CD4-positive, alpha-beta memory T cell (primary cell): ENCODE measurements at regions not wholly inside any gene's neighbourhood (a gene's known extent, or its start where the extent isn't known, plus 50 kb on each side); places are given as distances from the start of the nearest gene placed in this dataset.
A peak's percentile ranks its signal among the peaks of the same experiment; 100 is the strongest.

ENCODE experiments used
- CTCF ChIA-PET: fragments of 350-600 bp; sonication (Branson Sonifier 250); formaldehyde crosslinking; loops from one replicate; lab custom pipeline; 2021; ENCODE audit warnings: inconsistent platforms; ENCODE audit not compliant: partially characterized antibody; lab: Charles Lee
- POLR2A ChIA-PET: fragments of 350-600 bp; sonication (Branson Sonifier 250); formaldehyde crosslinking; loops from one replicate; lab custom pipeline; 2021; ENCODE audit not compliant: partially characterized antibody; lab: Charles Lee
- DNase-seq, 5 donors: peaks; one replicate each; pipeline versions ENCODE4 v3.0.0 to v3.0.0-alpha.2; 2020 to 2022; ENCODE audit warnings: mixed read lengths in 1 of 5
- H3K27ac ChIP-seq: one replicate; pipeline ENCODE4 v1.7.0; 2013; ENCODE audit warnings: low read depth, low read length
- H3K27me3 ChIP-seq: 2 replicates; pipeline ENCODE4 v1.7.0; 2013; ENCODE audit warnings: mild to moderate bottlenecking, low read length, moderate library complexity; ENCODE audit not compliant: insufficient read depth
- H3K36me3 ChIP-seq: 2 replicates; pipeline ENCODE4 v1.7.0; 2013; ENCODE audit warnings: mild to moderate bottlenecking, low read length, moderate library complexity; ENCODE audit not compliant: insufficient read depth
- H3K4me1 ChIP-seq: 2 replicates; pipeline ENCODE4 v1.7.0; 2013; ENCODE audit warnings: mild to moderate bottlenecking, low read length, moderate library complexity; ENCODE audit not compliant: insufficient read depth
- H3K4me3 ChIP-seq, 2 donors: one replicate each; pipeline ENCODE4 v1.7.0; 2013; ENCODE audit warnings: low read length in 2 of 2, mild to moderate bottlenecking in 1 of 2
- H3K9me3 ChIP-seq, 2 donors: one replicate each; pipeline ENCODE4 v1.7.0; 2013; ENCODE audit warnings: low read length in 2 of 2, control low read depth in 1 of 2; ENCODE audit not compliant: control insufficient read depth in 1 of 2
- H3K27ac Mint-ChIP-seq, 7 donors: one replicate each; pipeline ENCODE4 v1.8.0; 2020 to 2021; ENCODE audit warnings: mixed read lengths in 7 of 7, mild to moderate bottlenecking in 6 of 7, inconsistent platforms in 3 of 7, moderate library complexity in 3 of 7
- H3K27me3 Mint-ChIP-seq, 2 donors: one replicate each; pipeline ENCODE4 v1.8.0; 2020 to 2021; ENCODE audit warnings: mixed read lengths in 2 of 2
- H3K36me3 Mint-ChIP-seq, 2 donors: one replicate each; pipeline ENCODE4 v1.8.0; 2020 to 2021; ENCODE audit warnings: mixed read lengths in 2 of 2, inconsistent platforms in 1 of 2, mild to moderate bottlenecking in 1 of 2
- H3K4me1 Mint-ChIP-seq, 4 donors: one replicate each; pipeline ENCODE4 v1.8.0; 2020 to 2021; ENCODE audit warnings: mixed read lengths in 4 of 4, mild to moderate bottlenecking in 1 of 4
- H3K4me3 Mint-ChIP-seq, 8 donors: one replicate each; pipeline ENCODE4 v1.8.0; 2020 to 2021; ENCODE audit warnings: mixed read lengths in 8 of 8, mild to moderate bottlenecking in 7 of 8, moderate library complexity in 6 of 8, inconsistent platforms in 3 of 8
- H3K9me3 Mint-ChIP-seq, 8 donors: one replicate each; pipeline ENCODE4 v1.8.0; 2020 to 2021; ENCODE audit warnings: mixed read lengths in 8 of 8, mild to moderate bottlenecking in 5 of 8, inconsistent platforms in 3 of 8, moderate library complexity in 1 of 8
- intact Hi-C: fragments of 100-400 bp; cut with micrococcal nuclease; formaldehyde crosslinking; loops from one replicate; pipeline ENCODE4 v1.15.1; 2023

DNA sequence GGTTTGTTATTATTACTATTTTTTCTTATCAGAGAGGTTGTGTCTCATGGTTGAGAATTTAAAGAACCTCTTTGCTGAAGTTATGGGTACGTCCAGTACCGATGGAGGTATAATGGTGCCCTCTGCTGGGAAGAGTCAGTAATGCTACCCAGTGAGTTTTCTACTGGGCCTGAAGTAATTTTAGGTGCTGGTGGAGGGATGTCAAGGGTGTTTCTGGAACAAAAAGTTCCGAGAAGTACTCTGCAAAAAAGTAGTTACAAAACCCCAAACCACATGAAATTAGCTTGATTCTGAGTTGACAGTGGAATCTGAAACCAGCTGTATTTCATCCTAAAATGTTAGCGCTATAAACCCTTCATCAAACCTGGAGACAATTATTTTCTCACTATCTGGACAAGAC lies 102.5 kb upstream of the MID1 start:
- Mint-ChIP-seq H3K4me1 (no peaks in the 10 kb centered on the region), H3K36me3 (no peaks in the 10 kb centered on the region)

GRCh38 chrX:10725071-10725470 lies 104.7 kb upstream of the MID1 start:
- Mint-ChIP-seq H3K4me3 (no peak overlapping the region), H3K4me1 (no peaks in the 10 kb centered on the region), H3K36me3 (no peaks in the 10 kb centered on the region), H3K27me3 (no peaks in the 10 kb centered on the region), H3K9me3 (no peaks in the 10 kb centered on the region), H3K27ac (no peak overlapping the region)
- ChIA-PET CTCF (interaction anchor here (0.7 to 0.9 kb wide), 2 partner anchors 28 to 69 kb away, joined by 3 read pairs; no protein-coding TSS in a partner anchor), POLR2A (no interaction called here)
- Histone ChIP-seq H3K4me3 (no peak overlapping the region), H3K27ac (no peak overlapping the region), H3K27me3 (no peaks in the 10 kb centered on the region), H3K9me3 (no peaks in the 10 kb centered on the region), H3K4me1 (no peaks in the 10 kb centered on the region), H3K36me3 (no peaks in the 10 kb centered on the region)
- DNase-seq, result no peak
- intact Hi-C loops, result no loop called here

More for the DNA sequence above, 102.5 kb upstream of the MID1 start:
- Mint-ChIP-seq H3K9me3 (peaks cover 0 to 3% (median 0%) of the 10 kb centered on the region in 8 donors), H3K27ac (no peak overlapping the region), H3K4me3 (no peak overlapping the region), H3K27me3 (no peaks in the 10 kb centered on the region)
- ChIA-PET POLR2A (no interaction called here), CTCF (interaction anchor here (0.9 to 3.3 kb wide), 6 partner anchors 9 to 536 kb away, joined by 3 to 32 read pairs (median 4); no protein-coding TSS in a partner anchor)
- no peaks in the 10 kb centered on the region for H3K27me3 ChIP-seq
- no peak overlapping the region for H3K27ac ChIP-seq
- no peak overlapping the region for H3K4me3 ChIP-seq
- peak in 4 of 5 donors; percentile 6 to 23 (median 18) for DNase-seq
- intact Hi-C loops, result no loop called here
- no peaks in the 10 kb centered on the region for H3K4me1 ChIP-seq
- no peaks in the 10 kb centered on the region for H3K36me3 ChIP-seq
- no peaks in the 10 kb centered on the region for H3K9me3 ChIP-seq

- intact Hi-C loops, result no loop called here
- H3K4me3 Mint-ChIP-seq, result no peak overlapping the region
- no peaks in the 10 kb centered on the region for H3K4me1 Mint-ChIP-seq
- no peak overlapping the region for H3K27ac ChIP-seq
- H3K4me1 ChIP-seq, result no peaks in the 10 kb centered on the region
- no peaks in the 10 kb centered on the region for H3K9me3 Mint-ChIP-seq
- H3K9me3 ChIP-seq, result no peaks in the 10 kb centered on the region
- H3K27me3 Mint-ChIP-seq, result no peaks in the 10 kb centered on the region
- no peak overlapping the region for H3K27ac Mint-ChIP-seq
- ChIA-PET CTCF (interaction anchor here (1.6 kb wide), 1 partner anchor 537 kb away, joined by 5 read pairs; no protein-coding TSS in a partner anchor), POLR2A (no interaction called here)
- no peak overlapping the region for H3K4me3 ChIP-seq
- no peaks in the 10 kb centered on the region for H3K36me3 Mint-ChIP-seq
- no peaks in the 10 kb centered on the region for H3K27me3 ChIP-seq
- DNase-seq, result no peak
- no peaks in the 10 kb centered on the region for H3K36me3 ChIP-seq
These were observed 106.3 kb upstream of the MID1 start for GRCh38 chrX:10726647-10727046.

DNA sequence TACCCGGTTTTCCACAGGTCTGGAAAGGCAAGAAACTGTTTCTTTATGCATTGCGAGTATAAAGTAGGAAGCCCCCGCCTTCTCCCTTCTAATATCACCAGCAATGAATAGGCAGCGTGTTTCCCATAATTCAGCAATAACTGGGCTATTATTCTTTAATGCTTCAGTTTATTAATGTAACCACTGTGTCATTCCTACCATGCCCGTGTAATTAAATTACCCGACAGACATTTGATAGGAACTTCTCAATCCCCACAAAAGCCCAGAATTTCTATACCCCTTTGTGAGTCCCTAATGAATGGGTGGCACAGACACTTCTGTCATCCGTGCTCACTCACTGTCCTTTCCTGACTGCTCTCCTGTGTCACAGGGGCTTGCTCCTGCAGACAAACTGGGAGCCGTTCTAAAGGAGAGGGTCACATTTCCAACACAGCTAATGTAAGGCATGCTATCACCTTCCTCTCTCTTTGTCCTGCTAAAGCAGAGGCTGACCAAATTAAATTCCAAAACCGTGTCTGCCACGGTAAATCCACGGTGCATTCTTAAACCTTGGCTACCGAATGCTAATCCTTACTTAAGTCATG lies 108.5 kb upstream of the MID1 start:
- CTCF ChIA-PET, result no interaction called here
- Histone ChIP-seq H3K4me3 (no peak overlapping the region), H3K4me1 (no peaks in the 10 kb centered on the region), H3K27ac (no peak overlapping the region), H3K9me3 (no peaks in the 10 kb centered on the region), H3K27me3 (no peaks in the 10 kb centered on the region), H3K36me3 (no peaks in the 10 kb centered on the region)
- Mint-ChIP-seq H3K4me1 (no peaks in the 10 kb centered on the region), H3K36me3 (no peaks in the 10 kb centered on the region), H3K9me3 (no peaks in the 10 kb centered on the region), H3K4me3 (no peak overlapping the region), H3K27ac (no peak overlapping the region), H3K27me3 (no peaks in the 10 kb centered on the region)
- intact Hi-C loops, result no loop called here
- POLR2A ChIA-PET, result no interaction called here
- DNase-seq, result no peak

DNA sequence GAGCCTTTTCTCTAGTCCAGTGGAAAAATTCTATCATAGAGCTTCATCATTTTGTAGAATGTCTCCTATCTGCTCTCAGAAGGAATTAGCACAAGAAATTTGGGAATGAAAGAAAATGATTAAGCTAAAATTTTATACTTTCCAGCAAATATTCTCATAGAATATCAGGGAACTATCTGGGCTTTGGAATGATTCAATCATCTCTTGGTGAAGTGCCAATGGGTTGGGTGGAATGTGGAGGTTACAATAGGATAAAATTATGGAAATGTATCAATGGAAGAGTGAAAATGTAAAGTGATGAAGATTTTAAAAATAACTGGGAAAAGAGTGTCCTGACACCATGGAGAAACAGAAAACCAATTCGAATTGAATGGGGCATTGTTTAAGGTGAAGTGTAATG lies 119.0 kb upstream of the MID1 start:
- Histone ChIP-seq H3K36me3 (no peaks in the 10 kb centered on the region), H3K27me3 (no peaks in the 10 kb centered on the region), H3K4me1 (no peaks in the 10 kb centered on the region), H3K27ac (no peak overlapping the region), H3K9me3 (no peaks in the 10 kb centered on the region), H3K4me3 (no peak overlapping the region)
- no peak for DNase-seq
- no peaks in the 10 kb centered on the region for H3K36me3 Mint-ChIP-seq
- intact Hi-C loops, result no loop called here
- H3K9me3 Mint-ChIP-seq, result peaks cover 0 to 5% (median 0%) of the 10 kb centered on the region in 8 donors
- H3K4me3 Mint-ChIP-seq, result no peak overlapping the region
- peaks cover 0 to 6% of the 10 kb centered on the region in 2 donors for H3K27me3 Mint-ChIP-seq
- POLR2A ChIA-PET, result no interaction called here
- no peak overlapping the region for H3K27ac Mint-ChIP-seq
- H3K4me1 Mint-ChIP-seq, result no peaks in the 10 kb centered on the region
- CTCF ChIA-PET, result no interaction called here

DNA sequence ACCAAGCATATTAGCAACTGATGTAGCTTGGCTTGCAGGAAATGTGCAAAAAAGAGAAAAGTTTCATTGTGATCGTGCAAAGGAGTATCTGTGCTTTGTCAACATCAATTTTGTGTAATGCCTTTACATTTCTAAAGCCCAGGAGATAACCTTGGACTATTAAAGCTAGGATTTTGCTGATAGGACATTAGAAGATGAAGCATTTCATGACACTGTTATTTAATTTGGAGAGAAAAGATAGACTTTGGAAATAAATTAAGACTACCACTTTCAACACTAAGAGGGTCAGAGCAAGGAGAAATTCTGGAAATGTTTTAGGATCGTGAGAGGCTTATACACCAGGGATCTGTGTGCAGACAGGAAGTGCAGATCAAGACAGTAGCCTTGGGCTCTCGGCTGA lies 120.6 kb upstream of the MID1 start:
- Mint-ChIP-seq H3K4me1 (no peaks in the 10 kb centered on the region), H3K27ac (no peak overlapping the region), H3K27me3 (peaks cover 0 to 4% of the 10 kb centered on the region in 2 donors), H3K36me3 (no peaks in the 10 kb centered on the region), H3K9me3 (peaks cover 0 to 5% (median 0%) of the 10 kb centered on the region in 8 donors), H3K4me3 (no peak overlapping the region)
- no peaks in the 10 kb centered on the region for H3K27me3 ChIP-seq
- H3K4me3 ChIP-seq, result no peak overlapping the region
- ChIA-PET CTCF (no interaction called here), POLR2A (no interaction called here)
- H3K36me3 ChIP-seq, result no peaks in the 10 kb centered on the region
- no peak overlapping the region for H3K27ac ChIP-seq
- H3K4me1 ChIP-seq, result no peaks in the 10 kb centered on the region
- intact Hi-C loops, result no loop called here
- H3K9me3 ChIP-seq, result no peaks in the 10 kb centered on the region
- no peak for DNase-seq

DNA sequence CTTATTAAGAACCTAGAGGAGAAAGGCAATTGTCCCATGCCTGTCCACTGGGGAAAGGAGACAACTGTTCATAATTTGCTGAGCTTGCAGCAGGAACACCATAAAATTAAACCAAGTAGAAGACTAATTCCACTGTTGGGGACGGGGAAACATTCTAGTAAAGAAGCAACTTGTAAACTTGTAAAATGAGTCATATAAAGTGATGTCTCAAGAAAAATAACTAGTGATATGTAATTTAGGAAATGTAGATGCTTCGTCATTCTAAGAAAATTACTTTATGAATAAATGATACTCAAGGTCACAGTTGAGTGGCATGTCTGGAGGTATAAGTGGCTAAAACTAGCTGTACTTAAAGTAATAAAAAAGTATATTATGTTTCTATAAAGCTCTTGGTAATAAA lies 121.2 kb upstream of the MID1 start:
- Mint-ChIP-seq H3K4me1 (no peaks in the 10 kb centered on the region), H3K27me3 (peaks cover 0 to 4% of the 10 kb centered on the region in 2 donors), H3K4me3 (no peak overlapping the region), H3K9me3 (peaks cover 0 to 5% (median 0%) of the 10 kb centered on the region in 8 donors), H3K27ac (no peak overlapping the region), H3K36me3 (no peaks in the 10 kb centered on the region)
- Histone ChIP-seq H3K4me3 (no peak overlapping the region), H3K36me3 (no peaks in the 10 kb centered on the region), H3K27me3 (no peaks in the 10 kb centered on the region), H3K27ac (no peak overlapping the region), H3K4me1 (no peaks in the 10 kb centered on the region), H3K9me3 (no peaks in the 10 kb centered on the region)
- DNase-seq, result no peak
- intact Hi-C loops, result no loop called here
- ChIA-PET CTCF (no interaction called here), POLR2A (no interaction called here)
